DMS79 treated with DMSO at 0.1 percent for 48 hours (cell line): ENCODE measurements at regions not wholly inside any gene's neighbourhood (a gene's known extent, or its start where the extent isn't known, plus 50 kb on each side); places are given as distances from the start of the nearest gene placed in this dataset.

Experiments used
- DNase-seq: peaks from one replicate; lab custom pipeline; 2025; lab: John Stamatoyannopoulos, UW

GRCh38 chr20:10724449-10725173, 50.8 kb upstream of the JAG1 start:
- DNase-seq = no peak

- DNase-seq = no peak
Measured at GRCh38 chr20:10728873-10729670, 55.3 kb upstream of the JAG1 start.

GRCh38 chr20:10729785-10730184, 56.0 kb upstream of the JAG1 start:
- DNase-seq = no peak

GRCh38 chr20:10730629-10731183, 56.9 kb upstream of the JAG1 start:
- no peak for DNase-seq

- DNase-seq = no peak
Measured at GRCh38 chr20:10731190-10731965, 57.6 kb upstream of the JAG1 start.

- no peak for DNase-seq
Measured at GRCh38 chr20:10733122-10733521, 59.3 kb upstream of the JAG1 start.

- DNase-seq = no peak
Measured at GRCh38 chr20:10735195-10735949, 61.6 kb upstream of the JAG1 start.

GRCh38 chr20:10739134-10739533, 65.3 kb upstream of the JAG1 start:
- no peak for DNase-seq

GRCh38 chr20:10739566-10739965, 65.8 kb upstream of the JAG1 start:
- DNase-seq = no peak

- no peak for DNase-seq
Measured at GRCh38 chr20:10741060-10741459, 67.3 kb upstream of the JAG1 start.

- DNase-seq = no peak
Measured at GRCh38 chr20:10745790-10746189, 72.0 kb upstream of the JAG1 start.

- no peak for DNase-seq
Measured at GRCh38 chr20:10747019-10747418, 73.2 kb upstream of the JAG1 start.

GRCh38 chr20:10749084-10749483, 75.3 kb upstream of the JAG1 start:
- no peak for DNase-seq

- DNase-seq = no peak
Measured at GRCh38 chr20:10752206-10752605, 78.4 kb upstream of the JAG1 start.

GRCh38 chr20:10754824-10755223, 81.0 kb upstream of the JAG1 start:
- no peak for DNase-seq

GRCh38 chr20:10758446-10758845, 84.6 kb upstream of the JAG1 start:
- DNase-seq = no peak

GRCh38 chr20:10761232-10761631, 87.4 kb upstream of the JAG1 start:
- no peak for DNase-seq

- DNase-seq = no peak
Measured at GRCh38 chr20:10761786-10762185, 88.0 kb upstream of the JAG1 start.

- no peak for DNase-seq
Measured at GRCh38 chr20:10762216-10762615, 88.4 kb upstream of the JAG1 start.

- no peak for DNase-seq
Measured at GRCh38 chr20:10763112-10763511, 89.3 kb upstream of the JAG1 start.

- no peak for DNase-seq
Measured at GRCh38 chr20:10769700-10770099, 95.9 kb upstream of the JAG1 start.

GRCh38 chr20:10770753-10771152, 97.0 kb upstream of the JAG1 start:
- no peak for DNase-seq
